OCI-LY3 (cell line): ENCODE measurements at regions not wholly inside any gene's neighbourhood (a gene's known extent, or its start where the extent isn't known, plus 50 kb on each side); places are given as distances from the start of the nearest gene placed in this dataset.

Experiments
- EZH2phosphoT487 ChIP-seq: fragments of 200-600 bp; shearing (Covaris generic); IDR thresholded peaks from 2 replicates; pipeline ENCODE4 v1.6.1; 2018; ENCODE audit warnings: antibody characterized with exemption, mixed run types, low read depth
- TF ChIP-seq, protein P1 (sequence below): fragments of 200-600, 300-600 bp; sonication (generic); IDR thresholded peaks from 2 replicates; pipeline ENCODE4 v1.5.1; 2014; ENCODE audit warnings: antibody characterized with exemption, low read length, low read depth

DNA sequence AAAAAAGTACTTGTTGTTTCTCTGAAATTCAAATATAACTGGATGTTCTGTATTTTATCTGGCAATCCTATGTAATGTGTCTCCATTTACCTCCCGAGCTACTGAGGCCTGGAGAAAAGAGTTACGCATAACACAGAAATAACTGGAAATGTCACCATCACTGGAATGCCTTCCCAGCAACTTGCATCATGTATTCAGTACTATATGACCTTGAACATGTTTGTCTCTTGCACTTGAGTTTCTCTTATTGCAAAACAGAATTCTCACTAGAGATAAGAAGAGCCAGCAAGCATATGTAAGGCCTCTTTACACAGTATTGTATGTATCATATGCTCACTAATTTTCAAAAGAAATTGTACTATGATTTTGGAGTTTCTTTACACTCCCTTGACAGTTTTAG, 99.6 kb upstream of the CTAGE1 start:
- TF ChIP-seq, protein P1, sequence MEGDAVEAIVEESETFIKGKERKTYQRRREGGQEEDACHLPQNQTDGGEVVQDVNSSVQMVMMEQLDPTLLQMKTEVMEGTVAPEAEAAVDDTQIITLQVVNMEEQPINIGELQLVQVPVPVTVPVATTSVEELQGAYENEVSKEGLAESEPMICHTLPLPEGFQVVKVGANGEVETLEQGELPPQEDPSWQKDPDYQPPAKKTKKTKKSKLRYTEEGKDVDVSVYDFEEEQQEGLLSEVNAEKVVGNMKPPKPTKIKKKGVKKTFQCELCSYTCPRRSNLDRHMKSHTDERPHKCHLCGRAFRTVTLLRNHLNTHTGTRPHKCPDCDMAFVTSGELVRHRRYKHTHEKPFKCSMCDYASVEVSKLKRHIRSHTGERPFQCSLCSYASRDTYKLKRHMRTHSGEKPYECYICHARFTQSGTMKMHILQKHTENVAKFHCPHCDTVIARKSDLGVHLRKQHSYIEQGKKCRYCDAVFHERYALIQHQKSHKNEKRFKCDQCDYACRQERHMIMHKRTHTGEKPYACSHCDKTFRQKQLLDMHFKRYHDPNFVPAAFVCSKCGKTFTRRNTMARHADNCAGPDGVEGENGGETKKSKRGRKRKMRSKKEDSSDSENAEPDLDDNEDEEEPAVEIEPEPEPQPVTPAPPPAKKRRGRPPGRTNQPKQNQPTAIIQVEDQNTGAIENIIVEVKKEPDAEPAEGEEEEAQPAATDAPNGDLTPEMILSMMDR, result no peak
- TF ChIP-seq EZH2phosphoT487, result no peak
